NCI-H2171 treated with DMSO at 0.1 percent for 48 hours (cell line): ENCODE measurements at regions not wholly inside any gene's neighbourhood (a gene's known extent, or its start where the extent isn't known, plus 50 kb on each side); places are given as distances from the start of the nearest gene placed in this dataset.

ENCODE experiments used
- DNase-seq: peaks from one replicate; lab custom pipeline; 2025; lab: John Stamatoyannopoulos, UW

DNA sequence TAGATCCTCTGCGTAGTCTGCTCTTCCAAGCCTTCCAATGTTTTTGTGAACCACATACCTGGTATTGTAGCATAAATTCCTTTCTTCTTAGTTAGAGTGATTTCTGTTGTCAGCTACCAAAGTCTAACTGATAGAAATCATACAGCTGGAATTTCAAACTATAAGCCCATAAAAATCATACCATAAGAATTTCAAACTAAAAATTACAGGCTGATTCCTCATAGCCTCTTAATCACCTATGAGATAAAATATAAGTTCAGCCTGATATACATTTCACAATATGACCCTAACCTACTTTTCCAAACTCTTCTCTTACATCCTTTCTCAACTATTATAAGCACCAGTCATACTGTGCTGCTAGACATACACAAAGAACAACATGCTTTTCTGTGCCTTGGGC, 64.8 kb downstream of the PTHLH start:
- no peak for DNase-seq

DNA sequence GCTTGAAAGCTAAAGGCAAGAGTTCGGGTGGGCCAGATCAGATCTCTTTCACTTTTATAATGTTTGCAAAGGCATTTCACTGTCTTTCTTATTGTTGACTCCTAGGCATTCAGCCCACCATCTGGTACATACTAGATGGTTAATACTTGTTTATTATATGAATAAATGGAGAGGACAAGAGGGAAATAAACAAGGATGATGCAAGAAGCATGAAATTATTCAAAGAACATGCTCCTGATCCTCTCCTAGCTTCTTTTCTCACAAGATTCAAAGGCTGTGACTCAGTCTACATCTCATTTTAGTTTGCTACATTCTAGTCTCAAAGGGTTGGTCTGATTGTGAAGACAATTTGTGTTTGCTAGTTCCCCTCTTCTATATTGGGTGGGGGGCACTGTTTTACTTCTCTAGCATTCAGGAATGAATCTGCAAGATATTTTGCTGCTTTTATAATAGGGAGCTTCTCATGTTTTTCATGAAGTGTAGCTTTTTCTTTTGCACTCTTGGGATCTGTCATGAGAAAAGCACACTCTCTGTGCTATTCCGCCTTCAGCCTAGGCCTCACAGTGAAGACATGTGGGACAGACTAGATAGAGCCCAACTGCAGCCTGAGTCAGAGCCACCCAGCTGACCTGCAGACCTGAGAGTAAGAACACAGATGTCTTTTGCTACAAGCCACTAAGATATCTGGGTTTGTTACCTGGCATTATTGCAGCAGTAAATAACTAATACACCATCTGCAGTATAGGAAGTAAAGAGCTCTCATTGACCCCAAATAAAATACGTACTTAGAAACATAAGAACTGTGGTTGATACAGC, 65.7 kb downstream of the PTHLH start:
- DNase-seq: no peak

DNA sequence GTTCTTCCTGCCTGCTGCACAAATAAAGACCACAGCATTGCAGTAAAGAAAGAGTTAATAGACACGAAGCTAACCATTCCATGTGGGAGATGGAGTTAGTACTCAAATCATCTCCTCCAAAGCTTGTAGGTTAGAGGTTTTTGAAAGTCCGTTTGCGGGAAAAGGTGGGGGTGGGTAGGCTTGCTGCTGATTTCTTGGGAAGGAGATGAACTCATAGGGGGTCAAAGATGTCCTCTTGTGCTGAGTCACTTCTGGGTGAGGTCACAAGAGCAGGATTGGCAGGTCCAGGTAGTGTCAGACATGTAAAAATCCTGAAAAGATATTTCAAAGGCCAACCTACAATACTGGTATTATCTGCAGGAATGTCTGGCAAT, 66.4 kb downstream of the PTHLH start:
- DNase-seq: no peak

DNA sequence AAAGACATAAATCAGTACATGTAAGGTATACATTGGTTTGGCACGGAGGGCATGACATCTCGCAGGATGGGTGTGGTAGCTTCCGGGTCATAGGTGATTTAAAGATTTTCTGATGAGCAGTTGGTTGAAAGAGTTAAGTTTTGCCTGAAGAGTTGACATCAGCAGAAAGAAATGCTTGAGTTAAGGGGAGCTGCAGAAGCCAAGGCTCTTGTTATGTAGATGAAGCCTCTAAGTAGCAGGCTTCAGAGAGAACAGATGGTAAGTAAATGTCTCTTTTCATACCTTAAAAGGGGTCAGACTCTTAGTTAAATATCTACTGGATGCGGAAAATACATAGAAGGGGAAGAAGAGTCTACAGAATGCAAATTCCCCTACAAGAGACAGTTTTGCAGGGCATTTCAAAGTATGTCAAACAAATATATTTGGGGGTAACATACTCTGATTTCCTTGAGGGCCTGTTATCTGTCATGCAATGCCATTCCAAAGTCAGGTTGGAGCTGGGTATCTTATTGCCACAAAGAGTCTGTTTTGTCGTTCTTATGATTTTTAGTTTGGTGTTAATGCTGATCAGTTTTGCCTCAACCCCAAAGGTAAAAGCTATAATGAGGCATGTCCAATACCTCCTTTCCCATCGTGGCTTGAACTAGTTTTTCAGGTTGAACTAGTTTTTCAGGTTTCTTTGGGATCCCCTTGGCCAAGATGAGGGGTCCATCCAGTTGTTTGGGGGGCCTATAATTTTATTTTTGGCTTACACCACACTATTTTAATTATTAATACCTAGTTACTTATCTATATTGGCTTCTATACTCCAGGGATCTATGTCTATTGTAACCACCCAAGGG, 67.0 kb downstream of the PTHLH start:
- DNase-seq: no peak

DNA sequence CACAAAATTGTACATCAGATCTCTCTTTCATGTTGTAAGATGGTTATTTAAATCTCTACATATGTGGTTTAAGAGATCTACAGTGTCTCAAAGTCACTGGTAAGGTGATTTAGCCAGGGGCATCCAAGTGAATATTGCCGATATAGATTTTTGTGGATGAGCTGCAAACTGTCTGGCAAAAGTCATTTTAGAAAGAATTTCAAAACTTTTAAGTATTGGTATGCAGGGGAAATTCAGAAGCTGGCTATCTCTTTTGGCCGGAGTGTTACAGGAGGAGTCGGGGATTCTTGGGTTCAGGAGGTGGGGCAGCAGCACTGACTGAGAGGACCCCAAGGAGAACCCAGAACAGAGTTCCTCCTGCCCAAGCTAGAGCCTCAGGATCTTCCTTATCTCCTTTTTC, 69.9 kb downstream of the PTHLH start:
- DNase-seq: no peak

DNA sequence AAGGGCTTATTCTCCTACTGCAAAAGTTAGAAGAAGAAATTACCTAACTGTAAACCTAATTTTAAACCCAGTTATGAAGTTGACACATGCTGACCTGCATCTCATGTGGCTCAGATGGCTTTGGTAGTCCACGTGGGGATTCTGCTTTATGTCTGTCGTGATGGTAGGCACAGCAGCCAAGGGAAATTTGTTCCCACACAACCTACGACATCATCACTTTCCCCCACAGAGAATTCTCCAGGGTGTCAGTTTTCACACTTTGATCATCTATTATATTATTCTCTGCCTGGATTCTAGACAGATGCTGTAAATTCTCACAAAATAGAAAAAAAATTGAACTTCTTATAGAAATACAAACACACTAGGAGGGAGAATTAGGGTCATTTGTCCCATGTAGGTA, 70.6 kb downstream of the PTHLH start:
- peak; percentile 91 for DNase-seq

DNA sequence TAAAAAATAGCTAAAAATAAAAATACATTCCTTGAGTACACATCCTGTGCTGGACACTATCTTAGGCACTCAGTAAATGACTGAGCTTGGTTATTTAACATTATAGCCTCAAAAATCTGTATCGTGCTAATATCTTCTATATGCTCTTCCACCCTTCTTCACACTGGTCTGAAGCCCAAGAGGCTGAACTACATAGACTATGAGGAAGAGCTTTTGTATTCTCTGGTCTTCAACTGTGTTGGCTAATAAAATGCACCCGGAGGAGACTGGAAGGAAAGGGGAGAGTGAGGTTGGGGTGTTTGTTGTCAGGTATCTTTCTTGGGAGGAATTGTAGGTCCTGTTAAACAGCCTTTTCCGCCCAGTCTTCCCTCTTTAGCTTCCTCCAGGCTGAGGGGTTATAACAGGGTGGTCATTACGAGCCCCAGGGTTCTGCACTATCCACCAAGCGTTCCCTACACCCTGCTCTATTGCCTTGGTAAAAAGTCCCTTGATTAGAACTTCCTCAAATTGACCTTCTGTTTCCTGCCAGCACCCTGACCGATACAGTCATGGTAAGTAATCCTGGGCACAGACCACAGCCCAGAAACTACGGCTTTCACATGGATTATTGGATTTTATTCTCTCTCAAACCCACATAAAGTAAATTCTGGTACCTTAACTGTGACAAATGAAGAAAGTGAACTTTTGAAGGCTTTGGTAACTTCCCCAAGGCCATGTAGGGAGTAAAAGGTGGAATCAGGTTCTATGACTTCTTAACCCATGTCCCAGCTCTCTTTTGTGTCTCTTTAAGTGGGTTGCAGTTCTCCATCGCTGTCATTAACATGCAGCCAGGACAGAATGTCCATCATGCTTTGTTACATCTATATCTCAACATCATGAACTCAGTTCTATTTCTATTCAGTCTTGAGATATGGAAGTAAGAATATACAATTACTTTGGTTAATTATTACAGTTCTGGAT, 71.3 kb downstream of the PTHLH start:
- no peak for DNase-seq

DNA sequence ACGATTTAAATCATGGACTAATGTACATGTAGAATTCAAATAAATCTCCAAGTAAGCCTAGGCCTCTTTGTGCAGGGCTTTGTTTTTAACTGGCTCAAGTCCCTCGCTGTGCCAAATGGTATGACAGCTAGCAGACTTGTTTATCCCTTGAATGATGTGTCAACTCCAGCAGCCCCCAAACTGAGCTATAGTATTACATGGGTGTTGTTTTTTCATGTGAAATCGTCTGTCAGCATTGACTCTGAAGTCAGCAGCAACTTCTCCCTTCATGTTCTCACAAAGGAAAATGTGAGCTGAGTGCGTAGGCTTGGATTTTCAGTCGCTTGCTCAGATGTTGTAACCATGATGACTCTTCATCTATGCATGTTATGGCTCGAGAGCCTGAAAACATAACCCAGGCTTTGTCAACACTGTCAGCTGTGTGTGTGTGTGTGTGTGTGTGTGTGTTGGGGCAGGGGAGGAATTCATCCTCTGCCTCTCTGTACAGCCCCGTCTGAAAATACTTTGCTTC, 73.3 kb downstream of the PTHLH start:
- DNase-seq: peak; percentile 100

DNA sequence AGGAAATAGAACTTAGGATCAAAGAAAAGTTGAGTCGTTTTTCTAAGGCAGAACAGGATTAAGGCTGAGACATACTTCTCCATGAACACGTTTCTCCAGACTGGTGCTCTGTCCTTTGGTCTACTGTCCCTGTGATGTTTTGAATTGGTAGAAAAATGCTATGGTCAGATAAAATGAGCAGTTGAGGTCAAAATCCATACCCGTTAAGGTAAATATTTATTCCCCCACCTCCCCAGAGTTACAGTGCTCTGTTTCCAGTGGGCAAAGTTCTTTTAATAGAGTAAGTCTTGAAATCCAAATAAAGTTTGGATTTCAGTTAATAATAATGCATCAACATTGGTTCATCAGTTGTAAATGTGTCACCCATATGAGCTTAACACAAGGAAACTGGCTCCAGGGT, 74.5 kb downstream of the PTHLH start:
- DNase-seq: no peak

DNA sequence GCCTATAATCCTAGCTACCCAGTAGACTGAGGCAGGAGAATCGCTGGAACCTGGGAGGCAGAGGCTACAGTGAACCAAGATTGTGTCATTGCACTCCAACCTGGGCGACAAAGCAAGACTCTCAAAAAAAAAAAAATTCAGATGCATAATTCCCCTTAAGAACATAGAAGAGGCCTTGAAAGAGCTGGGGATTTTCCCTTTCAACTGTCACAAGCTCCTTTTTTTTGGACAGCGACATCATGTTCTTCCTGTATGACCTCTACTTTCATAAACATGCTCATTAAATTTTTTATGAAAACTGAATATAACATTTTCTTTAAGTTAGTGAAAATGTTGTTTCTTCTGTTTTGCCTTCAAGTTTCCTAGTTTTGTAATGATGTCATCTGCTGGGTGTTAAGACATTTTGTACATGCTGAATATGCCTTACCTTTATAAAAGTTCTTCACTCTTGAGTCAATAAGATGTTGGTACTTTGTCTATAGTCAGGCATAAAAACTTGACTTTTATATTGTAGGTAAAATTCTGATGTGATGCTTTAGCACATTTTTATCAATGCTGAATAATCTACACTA, 76.0 kb downstream of the PTHLH start:
- DNase-seq: no peak

DNA sequence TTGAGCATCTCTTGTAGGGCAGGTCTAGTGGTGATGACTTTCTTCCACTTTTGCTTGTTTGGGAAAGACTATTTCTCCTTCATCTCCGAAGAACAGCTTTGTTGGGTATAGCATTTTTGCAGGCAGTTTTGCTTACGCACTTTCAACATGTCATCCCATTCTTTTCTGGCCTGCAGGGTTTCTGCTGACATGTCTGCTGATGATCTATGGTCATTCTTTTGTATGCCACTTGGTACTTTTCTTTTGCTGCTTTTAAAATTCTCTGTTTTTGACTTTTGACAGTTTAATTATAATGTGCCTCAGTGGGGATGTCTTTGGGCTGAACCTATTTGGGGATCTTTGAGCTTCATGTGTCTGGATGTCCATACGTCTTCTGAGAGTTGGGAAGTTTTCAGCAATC, 78.2 kb downstream of the PTHLH start:
- DNase-seq: no peak

DNA sequence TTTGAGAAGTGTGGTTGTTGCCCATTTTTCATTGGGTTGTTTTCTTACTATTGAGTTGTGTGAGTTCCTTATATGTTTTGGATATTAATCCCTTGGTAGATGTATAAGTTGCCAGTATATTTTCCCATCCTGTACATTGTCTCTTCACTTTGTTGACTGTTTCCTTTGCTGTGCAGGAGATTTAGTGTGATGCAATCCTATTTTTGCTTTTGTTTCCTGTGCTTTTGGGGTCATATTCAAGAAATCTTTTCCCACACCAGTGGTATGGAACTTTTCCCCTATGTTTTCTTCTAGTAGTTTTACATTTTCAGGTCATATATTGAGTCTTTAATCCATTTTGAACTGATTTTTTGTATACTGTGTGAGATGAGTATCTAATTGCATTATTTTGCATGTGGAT, 92.8 kb downstream of the PTHLH start:
- no peak for DNase-seq

DNA sequence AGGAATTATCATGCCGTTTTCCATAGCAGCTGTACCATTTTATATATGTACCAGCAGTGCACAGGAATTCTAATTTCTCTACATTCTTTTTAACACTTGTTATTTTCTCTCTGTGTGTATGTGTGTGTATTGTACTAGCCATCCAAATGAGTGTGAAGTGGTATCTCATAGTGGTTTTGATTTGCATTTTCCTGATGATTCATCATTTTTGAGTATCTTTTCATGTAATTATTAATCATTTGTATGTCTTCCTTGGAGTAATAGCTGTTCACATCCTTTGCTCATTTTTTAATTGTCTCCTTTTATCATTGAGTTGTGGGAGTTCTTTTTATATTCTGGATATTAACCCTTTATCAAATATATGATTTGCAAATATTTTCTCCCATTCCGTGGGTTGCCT, 95.6 kb upstream of the MANSC4 start:
- no peak for DNase-seq

DNA sequence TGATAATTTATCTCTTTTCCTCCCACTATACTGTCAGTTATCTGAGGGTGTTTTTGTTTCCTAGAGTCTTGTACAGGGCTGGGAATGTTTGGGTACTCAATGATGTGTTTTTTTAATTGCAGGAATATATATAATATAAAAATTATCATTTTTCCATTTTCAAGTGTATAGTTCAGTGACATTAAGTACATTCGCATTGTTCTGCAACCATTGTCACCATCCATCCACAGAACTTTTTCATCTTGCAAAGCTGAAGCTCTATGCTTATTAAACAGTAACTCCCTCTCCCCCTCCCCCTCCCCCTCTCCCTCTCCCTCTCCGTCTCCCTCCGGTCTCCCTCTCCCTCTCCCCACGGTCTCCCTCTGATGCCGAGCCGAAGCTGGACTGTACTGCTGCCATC, 93.0 kb upstream of the MANSC4 start:
- no peak for DNase-seq

DNA sequence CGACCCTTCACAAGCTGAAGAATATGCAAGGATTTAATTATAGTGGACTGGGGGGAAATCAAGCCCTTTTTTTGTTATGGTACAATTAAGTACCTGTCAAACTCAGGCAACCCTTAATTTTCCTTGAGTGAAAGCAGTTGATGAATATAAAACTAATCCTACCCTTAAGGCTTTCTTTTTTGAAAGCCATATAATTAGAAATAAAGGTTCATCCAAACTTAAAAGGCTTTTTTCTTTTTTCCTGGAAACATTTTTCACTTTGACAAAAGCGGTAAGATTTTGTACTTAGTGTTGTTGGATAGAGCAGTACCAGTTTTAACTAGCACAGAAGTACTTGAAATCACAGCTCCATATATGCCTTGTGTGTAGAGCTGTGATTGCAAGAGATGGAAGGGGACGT, 91.9 kb upstream of the MANSC4 start:
- DNase-seq: no peak

DNA sequence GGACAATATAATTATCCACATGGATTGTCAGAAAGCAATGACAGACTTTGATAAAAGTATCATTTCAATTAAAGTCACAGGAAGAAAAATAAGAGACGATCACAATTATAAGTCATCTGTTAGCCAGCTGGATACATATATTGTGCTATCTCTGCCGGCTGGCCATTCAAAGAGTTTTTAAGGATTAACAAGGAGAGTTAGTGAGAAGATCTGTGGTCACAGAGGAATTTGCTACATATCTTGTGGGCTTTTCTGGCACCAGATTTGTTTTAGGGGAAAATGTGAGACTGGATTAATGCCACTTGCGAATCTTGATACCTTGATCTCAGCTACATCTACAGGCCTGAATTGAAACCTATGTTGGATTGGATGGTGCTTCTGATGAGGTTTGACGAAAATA, 90.9 kb upstream of the MANSC4 start:
- no peak for DNase-seq

DNA sequence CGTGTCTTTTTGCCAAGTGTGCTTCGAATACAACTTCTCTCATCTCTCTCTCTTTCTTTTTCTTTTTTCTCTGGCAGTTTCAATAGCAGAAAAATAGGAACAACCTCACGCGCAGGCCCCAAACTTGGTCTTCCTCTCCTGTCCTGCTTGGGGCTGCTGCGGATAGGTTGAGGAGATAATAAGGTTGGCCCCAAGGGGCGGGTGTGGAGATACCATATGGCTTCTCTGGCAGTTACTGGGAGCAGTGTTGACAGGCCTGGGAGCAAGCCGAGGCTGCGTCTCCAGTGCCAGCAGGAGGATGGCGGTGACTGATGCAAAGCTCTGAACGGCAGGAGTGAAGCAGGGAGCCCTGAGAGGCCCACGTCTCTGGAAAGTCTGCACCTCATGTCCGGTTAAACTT, 89.5 kb upstream of the MANSC4 start:
- peak; percentile 100 for DNase-seq

DNA sequence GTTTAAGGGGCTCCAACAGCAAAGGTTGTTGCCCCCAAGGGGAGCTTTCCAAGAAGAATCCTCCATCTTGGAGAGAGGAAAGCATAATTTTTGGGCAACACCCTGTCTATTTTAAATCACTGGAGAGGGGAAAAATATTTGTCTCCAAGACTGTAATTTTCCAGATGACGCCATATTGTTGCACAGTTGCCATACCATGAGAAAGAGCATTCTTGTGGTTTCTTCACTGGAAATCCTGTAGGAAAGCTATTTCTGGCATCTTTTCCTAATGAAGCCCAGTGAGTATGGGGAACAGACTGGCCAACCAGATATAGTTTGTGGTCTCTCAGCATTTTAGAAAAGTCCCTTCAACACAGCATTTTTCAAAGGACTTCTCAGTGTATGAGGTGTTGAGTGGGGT, 88.1 kb upstream of the MANSC4 start:
- no peak for DNase-seq

DNA sequence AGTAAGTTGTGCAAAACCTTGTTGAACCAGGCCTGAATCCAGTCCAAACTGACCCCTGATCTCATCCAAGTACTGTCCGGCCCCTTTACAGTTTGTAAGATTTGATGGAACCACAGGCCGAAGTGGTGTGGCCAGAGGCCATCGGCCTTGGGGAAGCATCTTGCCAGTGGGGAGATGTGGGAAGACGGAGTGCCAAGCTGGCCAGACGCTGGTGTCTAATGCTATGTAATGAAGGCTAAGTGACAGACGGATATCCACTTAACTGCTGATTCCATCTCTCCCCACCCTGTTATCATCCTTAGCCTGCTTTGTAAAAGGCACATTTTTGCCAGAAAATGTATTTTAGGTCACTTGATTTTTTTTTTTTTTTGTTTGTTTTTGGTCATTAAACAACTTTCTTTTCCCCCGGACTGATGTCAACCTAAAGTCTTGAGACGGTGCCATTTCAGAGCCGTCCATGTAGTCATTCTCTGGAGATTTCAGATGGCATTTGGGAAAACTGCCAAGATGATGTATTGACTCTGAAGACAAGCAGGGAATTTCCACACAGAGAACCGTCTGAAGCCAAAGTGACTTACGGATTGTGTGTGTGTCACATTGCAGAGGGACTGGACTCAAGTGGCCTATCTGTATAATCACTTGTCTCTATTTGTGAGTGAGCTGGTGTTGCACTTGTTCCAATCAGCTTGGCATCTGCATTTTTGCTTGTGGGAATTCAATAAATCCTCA, 86.5 kb upstream of the MANSC4 start:
- DNase-seq: peak; percentile 94

DNA sequence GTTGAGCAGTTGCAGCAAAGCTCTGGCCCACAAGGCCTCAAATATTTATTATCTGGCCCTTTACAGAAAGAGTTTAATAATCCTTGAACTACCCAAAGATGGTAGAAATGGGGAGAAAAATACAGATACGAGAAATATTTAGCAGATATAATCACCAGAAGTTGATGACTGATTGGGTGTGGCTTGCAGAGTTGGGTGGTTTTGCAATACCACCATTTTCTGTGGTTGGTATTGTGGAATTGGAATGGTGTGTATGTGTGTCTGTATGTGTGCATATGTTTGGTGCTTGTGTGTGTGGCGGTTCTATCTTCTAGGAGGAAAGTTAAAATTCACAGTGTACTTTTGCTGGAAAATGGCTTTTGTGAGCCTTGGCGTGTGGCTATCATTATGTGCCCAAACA, 85.4 kb upstream of the MANSC4 start:
- DNase-seq: no peak

DNA sequence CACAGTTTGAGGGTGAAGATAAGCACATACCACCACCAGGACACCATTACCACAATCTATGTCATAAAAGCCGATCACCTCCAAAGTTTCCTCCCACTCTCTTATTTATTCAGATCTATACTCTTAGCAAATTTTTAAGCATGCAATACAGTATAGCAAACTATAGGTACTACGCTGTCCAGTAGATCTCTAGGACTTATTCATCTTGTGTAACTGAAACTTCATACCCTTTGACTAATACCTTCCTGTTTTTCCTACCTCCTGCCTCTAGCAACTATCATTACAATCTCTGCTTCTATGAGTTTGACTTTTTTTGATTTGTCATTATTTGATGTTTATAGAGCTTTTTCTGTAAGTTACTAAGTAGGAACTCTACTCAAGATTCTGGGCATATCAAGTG, 84.5 kb upstream of the MANSC4 start:
- DNase-seq: no peak
